ENCODE measurements at regions not wholly inside any gene's neighbourhood (a gene's known extent, or its start where the extent isn't known, plus 50 kb on each side); places are given as distances from the start of the nearest gene placed in this dataset.

- DNase-seq (ENCODE audit: low read depth in 4 of 4, low spot score in 1 of 4) = no peak
Measured at GRCh38 chr5:158378931-158379330, 520.0 kb upstream of the CLINT1 start.

GRCh38 chr5:158376679-158377078 lies 517.7 kb upstream of the CLINT1 start:
- DNase-seq (ENCODE audit: low read depth in 4 of 4, low spot score in 1 of 4) = no peak

GRCh38 chr5:158375531-158375930 lies 516.6 kb upstream of the CLINT1 start:
- DNase-seq (ENCODE audit: low read depth in 4 of 4, low spot score in 1 of 4) = no peak

- DNase-seq (ENCODE audit: low read depth in 4 of 4, low spot score in 1 of 4) = no peak
Measured at GRCh38 chr5:158373608-158374395, 514.9 kb upstream of the CLINT1 start.

GRCh38 chr5:158369241-158369640 lies 510.3 kb upstream of the CLINT1 start:
- no peak for DNase-seq (ENCODE audit: low read depth in 4 of 4, low spot score in 1 of 4)

- no peak for DNase-seq (ENCODE audit: low read depth in 4 of 4, low spot score in 1 of 4)
Measured at GRCh38 chr5:158368686-158369085, 509.7 kb upstream of the CLINT1 start.

- DNase-seq (ENCODE audit: low read depth in 4 of 4, low spot score in 1 of 4) = no peak
Measured at GRCh38 chr5:158364367-158364766, 505.4 kb upstream of the CLINT1 start.

- no peak for DNase-seq (ENCODE audit: low read depth in 4 of 4, low spot score in 1 of 4)
Measured at GRCh38 chr5:158354958-158355357, 496.0 kb upstream of the CLINT1 start.

- no peak for DNase-seq (ENCODE audit: low read depth in 4 of 4, low spot score in 1 of 4)
Measured at GRCh38 chr5:158351485-158352125, 492.7 kb upstream of the CLINT1 start.

GRCh38 chr5:158349987-158350386 lies 491.0 kb upstream of the CLINT1 start:
- DNase-seq (ENCODE audit: low read depth in 4 of 4, low spot score in 1 of 4) = no peak

GRCh38 chr5:158344376-158344775 lies 485.4 kb upstream of the CLINT1 start:
- DNase-seq (ENCODE audit: low read depth in 4 of 4, low spot score in 1 of 4) = no peak

- DNase-seq (ENCODE audit: low read depth in 4 of 4, low spot score in 1 of 4) = no peak
Measured at GRCh38 chr5:158340608-158341007, 481.7 kb upstream of the CLINT1 start.

GRCh38 chr5:158326256-158326655 lies 467.3 kb upstream of the CLINT1 start:
- DNase-seq (ENCODE audit: low read depth in 4 of 4, low spot score in 1 of 4) = no peak

GRCh38 chr5:158324236-158324635 lies 465.3 kb upstream of the CLINT1 start:
- no peak for DNase-seq (ENCODE audit: low read depth in 4 of 4, low spot score in 1 of 4)

- no peak for DNase-seq (ENCODE audit: low read depth in 4 of 4, low spot score in 1 of 4)
Measured at GRCh38 chr5:158322620-158323019, 463.7 kb upstream of the CLINT1 start.

- no peak for DNase-seq (ENCODE audit: low read depth in 4 of 4, low spot score in 1 of 4)
Measured at GRCh38 chr5:158320934-158321333, 462.0 kb upstream of the CLINT1 start.

GRCh38 chr5:158320178-158320674 lies 461.3 kb upstream of the CLINT1 start:
- no peak for DNase-seq (ENCODE audit: low read depth in 4 of 4, low spot score in 1 of 4)

GRCh38 chr5:158317507-158317906 lies 458.6 kb upstream of the CLINT1 start:
- DNase-seq (ENCODE audit: low read depth in 4 of 4, low spot score in 1 of 4) = no peak

GRCh38 chr5:158313733-158314464 lies 455.0 kb upstream of the CLINT1 start:
- DNase-seq (ENCODE audit: low read depth in 4 of 4, low spot score in 1 of 4) = no peak

GRCh38 chr5:158313027-158313732 lies 454.2 kb upstream of the CLINT1 start:
- no peak for DNase-seq (ENCODE audit: low read depth in 4 of 4, low spot score in 1 of 4)

GRCh38 chr5:158309088-158309807 lies 450.3 kb upstream of the CLINT1 start:
- no peak for DNase-seq (ENCODE audit: low read depth in 4 of 4, low spot score in 1 of 4)

Measured in stimulated activated CD4-positive, alpha-beta T cell treated with anti-CD3 and anti-CD28 coated beads, Interleukin-1b, Interleukin-23, amount 100 ng/mL, for 24 hours (primary cell).